ENCODE measurements at regions not wholly inside any gene's neighbourhood (a gene's known extent, or its start where the extent isn't known, plus 50 kb on each side); places are given as distances from the start of the nearest gene placed in this dataset.

DNA sequence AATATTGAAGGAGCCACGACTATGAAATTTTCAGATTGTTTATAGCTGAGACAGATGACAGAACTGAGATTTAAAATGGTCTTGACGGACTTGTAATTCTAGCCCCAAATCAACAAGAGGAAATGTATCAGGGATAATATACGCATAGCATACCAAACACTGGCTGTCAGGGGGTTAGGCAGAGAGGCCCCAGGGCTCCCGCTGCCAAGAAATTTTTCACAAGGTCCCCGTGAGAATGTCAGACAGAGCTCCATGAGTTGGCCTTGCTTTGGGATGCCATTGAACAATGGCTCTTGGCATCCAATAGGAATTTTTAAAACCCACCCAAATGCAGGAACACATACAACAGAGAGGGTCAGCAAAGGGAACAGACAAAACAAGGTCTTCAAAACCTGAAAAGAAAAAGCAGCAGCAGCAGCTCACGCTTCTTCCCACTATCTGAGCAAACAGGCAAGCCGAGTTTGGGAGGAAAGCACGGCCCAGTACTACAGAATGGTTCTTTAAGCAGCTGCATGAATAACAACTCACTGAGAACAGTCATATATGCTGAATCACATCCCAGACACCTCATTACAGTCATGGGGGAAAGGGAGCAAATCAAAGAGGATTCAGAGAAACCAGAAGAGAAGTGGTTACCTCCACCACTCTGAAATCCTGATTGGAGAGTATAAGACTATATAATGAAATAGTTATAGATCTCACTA lies 445.6 kb downstream of the RND3 start:
- Histone ChIP-seq H3K27ac (ENCODE audit: insufficient read depth, low read depth, low read length, poor library complexity, severe bottlenecking) (no peak overlapping the region), H3K36me3 (ENCODE audit: control insufficient read depth, insufficient read depth, low read length) (no peaks in the 10 kb centered on the region), H3K27me3 (ENCODE audit: control insufficient read depth, insufficient read depth, low read length, poor library complexity, severe bottlenecking) (no peaks in the 10 kb centered on the region), H3K4me1 (ENCODE audit: control insufficient read depth, insufficient read depth, low read length) (peaks cover 7% of the 10 kb centered on the region), H3K4me3 (ENCODE audit: insufficient read depth, low read depth, low read length) (no peak overlapping the region), H3K9me3 (ENCODE audit: control insufficient read depth, low read length) (no peaks in the 10 kb centered on the region)
- 84 to 85% methylated on average over 8 of the region's 8 CpGs for WGBS, 2 experiments

DNA sequence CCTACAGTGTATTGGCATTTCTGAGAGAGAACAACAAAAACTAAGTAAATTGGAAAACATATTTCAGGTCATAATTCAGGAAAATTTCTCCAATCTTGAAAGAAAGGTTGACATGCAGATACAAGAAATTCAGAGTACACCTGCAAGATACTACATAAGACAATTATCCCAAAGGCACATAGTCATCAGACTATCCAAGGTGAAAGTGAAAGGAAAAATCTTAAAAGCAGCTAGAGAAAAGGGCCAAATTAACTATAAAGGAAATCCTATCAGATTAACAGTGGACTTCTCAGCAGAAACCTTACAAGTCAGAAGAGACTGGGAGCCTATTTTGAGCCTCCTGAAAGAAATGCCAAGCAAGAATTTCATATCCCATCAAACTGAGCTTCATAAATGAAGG lies 449.0 kb upstream of the MMADHC start:
- H3K4me3 ChIP-seq (ENCODE audit: insufficient read depth, low read depth, low read length) = no peak overlapping the region
- H3K27me3 ChIP-seq (ENCODE audit: control insufficient read depth, insufficient read depth, low read length, poor library complexity, severe bottlenecking) = no peaks in the 10 kb centered on the region
- H3K27ac ChIP-seq (ENCODE audit: insufficient read depth, low read depth, low read length, poor library complexity, severe bottlenecking) = no peak overlapping the region
- H3K36me3 ChIP-seq (ENCODE audit: control insufficient read depth, insufficient read depth, low read length) = no peaks in the 10 kb centered on the region
- H3K4me1 ChIP-seq (ENCODE audit: control insufficient read depth, insufficient read depth, low read length) = no peaks in the 10 kb centered on the region
- H3K9me3 ChIP-seq (ENCODE audit: control insufficient read depth, low read length) = no peaks in the 10 kb centered on the region

DNA sequence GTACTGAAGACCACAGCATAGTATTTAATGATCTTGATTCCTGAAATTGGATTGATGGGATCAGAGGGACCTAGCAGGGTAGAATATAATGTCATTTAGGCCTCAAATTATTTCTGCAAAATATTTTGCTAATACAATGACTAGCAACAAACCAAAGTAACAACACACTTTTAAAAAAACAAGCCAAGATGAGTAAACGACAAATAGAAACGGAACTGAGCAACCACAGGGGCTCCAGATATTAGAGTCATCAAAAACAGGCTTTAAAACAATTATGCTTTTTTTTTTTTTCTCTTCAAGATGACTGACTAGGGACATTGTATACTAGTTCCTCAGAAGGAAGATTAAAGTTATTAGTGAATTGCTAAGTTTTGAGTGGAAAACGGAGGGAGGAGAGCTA lies 447.1 kb upstream of the MMADHC start:
- no peaks in the 10 kb centered on the region for H3K4me1 ChIP-seq (ENCODE audit: control insufficient read depth, insufficient read depth, low read length)
- no peaks in the 10 kb centered on the region for H3K36me3 ChIP-seq (ENCODE audit: control insufficient read depth, insufficient read depth, low read length)
- H3K4me3 ChIP-seq (ENCODE audit: insufficient read depth, low read depth, low read length) = no peak overlapping the region
- H3K9me3 ChIP-seq (ENCODE audit: control insufficient read depth, low read length) = no peaks in the 10 kb centered on the region
- 94 to 96% methylated on average over 3 of the region's 3 CpGs for WGBS, 2 experiments
- H3K27me3 ChIP-seq (ENCODE audit: control insufficient read depth, insufficient read depth, low read length, poor library complexity, severe bottlenecking) = no peaks in the 10 kb centered on the region
- no peak overlapping the region for H3K27ac ChIP-seq (ENCODE audit: insufficient read depth, low read depth, low read length, poor library complexity, severe bottlenecking)

DNA sequence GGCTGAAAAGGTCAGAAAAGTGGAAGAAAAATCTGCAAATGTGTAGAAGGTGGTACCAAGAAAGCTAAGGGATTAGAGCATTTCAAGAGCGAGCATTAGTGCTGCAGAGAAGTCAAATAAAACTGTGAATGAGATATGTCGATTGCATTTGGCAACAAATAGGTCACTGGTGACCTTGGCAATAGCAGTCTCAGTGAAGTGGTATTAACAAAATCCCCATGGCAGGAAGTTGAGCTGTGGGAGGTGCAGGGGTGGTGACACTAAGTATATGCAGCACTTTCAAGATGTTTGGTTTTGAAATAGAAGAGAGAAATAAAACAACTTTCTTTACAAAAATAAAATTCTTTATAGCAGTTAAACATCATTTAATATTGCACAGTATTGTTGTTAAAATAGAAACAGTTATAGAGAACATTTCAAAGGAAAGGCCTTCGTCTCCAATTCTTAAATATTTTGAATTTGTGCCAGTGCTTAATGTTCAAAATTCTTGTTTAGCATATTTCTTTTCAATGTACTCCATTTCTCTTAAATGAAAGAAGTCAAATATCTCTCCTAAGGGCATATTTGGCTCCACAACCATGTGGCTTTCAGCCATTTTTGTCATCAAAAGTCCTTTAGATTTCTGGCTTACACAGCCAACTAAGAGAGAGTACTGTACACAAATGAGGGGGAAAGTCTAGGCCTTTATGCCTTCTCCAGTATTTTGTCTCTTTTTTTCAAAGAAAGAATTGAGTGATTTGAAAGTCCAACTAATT lies 443.0 kb upstream of the MMADHC start:
- Histone ChIP-seq H3K36me3 (ENCODE audit: control insufficient read depth, insufficient read depth, low read length) (no peaks in the 10 kb centered on the region), H3K9me3 (ENCODE audit: control insufficient read depth, low read length) (no peaks in the 10 kb centered on the region), H3K27me3 (ENCODE audit: control insufficient read depth, insufficient read depth, low read length, poor library complexity, severe bottlenecking) (no peaks in the 10 kb centered on the region), H3K4me1 (ENCODE audit: control insufficient read depth, insufficient read depth, low read length) (no peaks in the 10 kb centered on the region), H3K4me3 (ENCODE audit: insufficient read depth, low read depth, low read length) (no peak overlapping the region), H3K27ac (ENCODE audit: insufficient read depth, low read depth, low read length, poor library complexity, severe bottlenecking) (no peak overlapping the region)
- 92 to 97% methylated on average over 2 to 3 of the region's 3 CpGs for whole genome bisulfite sequencing, 2 experiments

DNA sequence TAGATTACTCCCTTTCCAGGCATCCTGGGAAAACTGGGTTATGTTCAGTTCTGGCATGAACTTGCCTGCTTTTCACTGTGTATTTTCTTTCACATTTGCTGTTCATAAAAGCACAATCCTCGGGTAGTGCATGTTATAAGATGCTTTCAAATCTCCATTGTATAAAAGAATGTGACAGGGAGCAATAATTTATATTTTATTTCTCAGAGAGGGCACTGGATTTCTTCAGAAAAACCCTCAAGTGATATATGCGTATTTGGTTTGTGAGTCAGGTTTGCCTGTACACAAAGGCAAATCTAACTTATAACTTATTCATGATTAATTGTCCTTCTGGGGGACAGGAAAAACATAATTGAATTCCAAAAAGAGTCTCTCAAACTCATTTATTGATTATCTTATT lies 440.7 kb upstream of the MMADHC start:
- Histone ChIP-seq H3K4me3 (ENCODE audit: insufficient read depth, low read depth, low read length) (no peak overlapping the region), H3K27ac (ENCODE audit: insufficient read depth, low read depth, low read length, poor library complexity, severe bottlenecking) (no peak overlapping the region), H3K27me3 (ENCODE audit: control insufficient read depth, insufficient read depth, low read length, poor library complexity, severe bottlenecking) (no peaks in the 10 kb centered on the region), H3K4me1 (ENCODE audit: control insufficient read depth, insufficient read depth, low read length) (no peaks in the 10 kb centered on the region), H3K36me3 (ENCODE audit: control insufficient read depth, insufficient read depth, low read length) (no peaks in the 10 kb centered on the region), H3K9me3 (ENCODE audit: control insufficient read depth, low read length) (no peaks in the 10 kb centered on the region)
- WGBS, 2 experiments = 94 to 100% methylated on average over 2 of the region's 2 CpGs

DNA sequence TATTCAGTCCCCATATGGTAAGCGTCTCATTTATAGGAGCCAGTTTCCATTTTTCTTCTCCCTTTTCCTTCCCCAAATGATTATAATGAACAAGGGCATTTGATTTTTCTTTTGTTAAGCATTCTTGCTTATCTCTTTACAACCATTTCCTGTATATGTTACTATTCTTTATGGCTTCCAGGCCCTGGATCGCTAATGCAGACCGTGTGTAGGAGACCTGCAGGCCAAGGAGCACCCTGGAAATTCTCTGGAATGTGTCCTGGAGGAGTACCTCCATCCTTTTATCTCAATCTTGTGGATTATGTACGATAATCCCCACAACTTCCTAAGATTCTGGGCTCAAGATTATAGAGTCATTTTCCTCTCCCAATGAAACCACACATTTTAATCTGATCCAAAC lies 439.6 kb upstream of the MMADHC start:
- H3K4me1 ChIP-seq (ENCODE audit: control insufficient read depth, insufficient read depth, low read length) = no peaks in the 10 kb centered on the region
- no peaks in the 10 kb centered on the region for H3K27me3 ChIP-seq (ENCODE audit: control insufficient read depth, insufficient read depth, low read length, poor library complexity, severe bottlenecking)
- no peaks in the 10 kb centered on the region for H3K9me3 ChIP-seq (ENCODE audit: control insufficient read depth, low read length)
- no peak overlapping the region for H3K27ac ChIP-seq (ENCODE audit: insufficient read depth, low read depth, low read length, poor library complexity, severe bottlenecking)
- no peak overlapping the region for H3K4me3 ChIP-seq (ENCODE audit: insufficient read depth, low read depth, low read length)
- WGBS, 2 experiments = 80 to 86% methylated on average over 4 of the region's 4 CpGs
- no peaks in the 10 kb centered on the region for H3K36me3 ChIP-seq (ENCODE audit: control insufficient read depth, insufficient read depth, low read length)

DNA sequence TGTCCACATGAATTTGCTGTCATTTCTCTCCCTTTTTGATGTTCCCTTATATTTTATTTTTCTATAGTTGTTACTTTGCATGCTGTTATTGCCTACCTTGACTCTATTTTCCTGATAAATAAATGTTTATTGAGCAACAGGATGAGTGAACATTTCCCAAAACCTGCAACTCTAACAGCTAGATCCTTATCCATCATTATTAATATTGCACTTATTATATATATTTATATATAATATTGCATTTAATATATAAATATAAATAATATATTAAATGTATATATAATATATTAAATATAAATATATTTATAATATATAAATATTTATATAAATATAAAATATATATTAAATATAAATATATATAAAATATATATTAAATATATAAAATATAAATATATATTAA lies 436.1 kb upstream of the MMADHC start:
- H3K4me1 ChIP-seq (ENCODE audit: control insufficient read depth, insufficient read depth, low read length) = no peaks in the 10 kb centered on the region
- H3K36me3 ChIP-seq (ENCODE audit: control insufficient read depth, insufficient read depth, low read length) = no peaks in the 10 kb centered on the region
- H3K27me3 ChIP-seq (ENCODE audit: control insufficient read depth, insufficient read depth, low read length, poor library complexity, severe bottlenecking) = no peaks in the 10 kb centered on the region
- H3K4me3 ChIP-seq (ENCODE audit: insufficient read depth, low read depth, low read length) = no peak overlapping the region
- H3K9me3 ChIP-seq (ENCODE audit: control insufficient read depth, low read length) = no peaks in the 10 kb centered on the region
- H3K27ac ChIP-seq (ENCODE audit: insufficient read depth, low read depth, low read length, poor library complexity, severe bottlenecking) = no peak overlapping the region

DNA sequence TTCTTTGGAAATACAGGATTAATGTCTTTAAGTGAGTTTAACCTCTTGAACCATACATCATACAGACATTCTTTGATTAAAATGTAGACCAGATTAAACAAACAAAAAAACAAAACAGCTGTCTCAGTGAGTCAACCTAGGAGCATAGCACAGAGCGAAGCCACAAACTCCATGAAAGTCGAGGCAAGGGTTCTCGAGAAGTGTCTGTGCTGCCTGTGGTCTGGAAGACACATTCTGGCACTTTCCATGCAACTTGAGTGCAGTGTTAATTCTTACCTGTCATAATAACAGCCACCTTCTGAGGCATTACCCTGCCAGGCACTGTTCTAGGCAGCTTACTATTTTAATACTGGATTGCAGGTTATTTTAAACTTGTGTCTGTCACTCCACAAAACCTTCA lies 435.5 kb upstream of the MMADHC start:
- WGBS, 2 experiments = 89 to 97% methylated on average over 3 of the region's 3 CpGs
- Histone ChIP-seq H3K27ac (ENCODE audit: insufficient read depth, low read depth, low read length, poor library complexity, severe bottlenecking) (no peak overlapping the region), H3K4me3 (ENCODE audit: insufficient read depth, low read depth, low read length) (no peak overlapping the region), H3K4me1 (ENCODE audit: control insufficient read depth, insufficient read depth, low read length) (no peaks in the 10 kb centered on the region), H3K9me3 (ENCODE audit: control insufficient read depth, low read length) (no peaks in the 10 kb centered on the region), H3K27me3 (ENCODE audit: control insufficient read depth, insufficient read depth, low read length, poor library complexity, severe bottlenecking) (no peaks in the 10 kb centered on the region), H3K36me3 (ENCODE audit: control insufficient read depth, insufficient read depth, low read length) (no peaks in the 10 kb centered on the region)

DNA sequence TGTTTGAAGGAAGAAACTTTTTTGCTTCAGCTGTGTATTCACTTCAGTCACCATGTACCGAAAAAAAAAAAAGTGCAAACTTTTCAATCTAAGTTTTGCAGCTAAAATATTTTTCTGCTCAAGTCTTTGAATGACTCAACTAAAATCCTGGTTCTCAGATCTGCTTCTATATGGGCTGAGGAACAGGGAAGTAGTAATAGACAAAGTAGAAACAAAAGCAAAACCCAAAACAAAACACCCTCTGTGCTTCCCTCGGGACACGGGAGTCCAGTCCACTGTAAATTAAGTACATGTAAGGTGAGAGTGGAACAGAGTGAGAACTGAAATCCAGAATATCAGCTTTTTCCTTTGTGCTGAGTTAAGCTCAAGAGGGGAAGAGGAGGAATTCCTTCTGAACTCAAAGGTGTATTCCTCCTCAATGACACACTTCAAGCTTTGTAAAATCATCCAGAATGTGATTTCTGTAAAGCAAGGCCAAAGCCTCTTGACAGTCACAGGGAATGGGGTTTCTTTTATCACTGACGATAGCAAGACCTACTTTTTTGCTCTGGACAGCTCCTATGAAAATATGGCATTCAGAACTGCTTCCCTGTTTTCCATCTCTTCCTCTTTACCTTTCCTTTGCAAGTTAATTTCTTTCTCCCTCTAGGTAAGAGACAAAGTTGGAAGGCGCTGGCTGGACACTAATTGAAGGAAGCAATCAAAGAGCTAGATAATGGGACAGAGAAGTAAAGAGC lies 433.5 kb upstream of the MMADHC start:
- Histone ChIP-seq H3K4me3 (ENCODE audit: insufficient read depth, low read depth, low read length) (no peak overlapping the region), H3K27me3 (ENCODE audit: control insufficient read depth, insufficient read depth, low read length, poor library complexity, severe bottlenecking) (no peaks in the 10 kb centered on the region), H3K36me3 (ENCODE audit: control insufficient read depth, insufficient read depth, low read length) (no peaks in the 10 kb centered on the region), H3K9me3 (ENCODE audit: control insufficient read depth, low read length) (no peaks in the 10 kb centered on the region), H3K27ac (ENCODE audit: insufficient read depth, low read depth, low read length, poor library complexity, severe bottlenecking) (no peak overlapping the region), H3K4me1 (ENCODE audit: control insufficient read depth, insufficient read depth, low read length) (no peaks in the 10 kb centered on the region)
- WGBS, 2 experiments = 89 to 98% methylated on average over 5 of the region's 5 CpGs

DNA sequence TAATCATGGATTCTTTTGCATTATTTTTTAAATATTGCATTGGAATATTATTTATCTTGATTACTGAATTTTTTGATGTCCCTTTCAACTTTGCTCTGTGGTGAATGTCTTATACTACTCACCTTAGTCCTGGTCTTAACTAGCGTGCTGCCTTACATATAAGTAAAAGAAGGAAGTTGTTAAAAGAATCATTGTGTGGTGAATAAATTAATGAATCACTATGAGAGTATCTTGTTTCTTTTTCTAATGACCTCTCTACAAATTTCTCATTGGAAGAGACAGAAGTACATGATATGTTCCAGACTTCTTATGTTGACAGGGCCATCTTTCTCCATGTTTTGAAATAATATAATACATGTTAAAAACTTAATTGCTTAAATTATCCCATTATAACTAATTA lies 432.6 kb upstream of the MMADHC start:
- Histone ChIP-seq H3K27ac (ENCODE audit: insufficient read depth, low read depth, low read length, poor library complexity, severe bottlenecking) (no peak overlapping the region), H3K9me3 (ENCODE audit: control insufficient read depth, low read length) (no peaks in the 10 kb centered on the region), H3K4me3 (ENCODE audit: insufficient read depth, low read depth, low read length) (no peak overlapping the region), H3K27me3 (ENCODE audit: control insufficient read depth, insufficient read depth, low read length, poor library complexity, severe bottlenecking) (no peaks in the 10 kb centered on the region), H3K4me1 (ENCODE audit: control insufficient read depth, insufficient read depth, low read length) (no peaks in the 10 kb centered on the region), H3K36me3 (ENCODE audit: control insufficient read depth, insufficient read depth, low read length) (no peaks in the 10 kb centered on the region)
- WGBS, 2 experiments = 90% methylated on average over 1 of the region's 1 CpG; no CpG with 5 or more reads in 1 of the 2 experiments

Data from ectodermal cell (in vitro differentiated cells).